GM12873 (cell line): ENCODE measurements at regions not wholly inside any gene's neighbourhood (a gene's known extent, or its start where the extent isn't known, plus 50 kb on each side); places are given as distances from the start of the nearest gene placed in this dataset.

Experiments
- TF ChIP-seq, protein P1 (sequence below): IDR thresholded peaks from 2 replicates; pipeline ENCODE4 v1.5.1; 2012; ENCODE audit warnings: low read depth, mild to moderate bottlenecking, moderate library complexity, low read length, control low read depth; ENCODE audit not compliant: insufficient read depth; ENCODE audit errors: missing control alignments

GRCh38 chr1:209399800-209400199 is 183.7 kb upstream of the CAMK1G start:
- TF ChIP-seq, protein P1, sequence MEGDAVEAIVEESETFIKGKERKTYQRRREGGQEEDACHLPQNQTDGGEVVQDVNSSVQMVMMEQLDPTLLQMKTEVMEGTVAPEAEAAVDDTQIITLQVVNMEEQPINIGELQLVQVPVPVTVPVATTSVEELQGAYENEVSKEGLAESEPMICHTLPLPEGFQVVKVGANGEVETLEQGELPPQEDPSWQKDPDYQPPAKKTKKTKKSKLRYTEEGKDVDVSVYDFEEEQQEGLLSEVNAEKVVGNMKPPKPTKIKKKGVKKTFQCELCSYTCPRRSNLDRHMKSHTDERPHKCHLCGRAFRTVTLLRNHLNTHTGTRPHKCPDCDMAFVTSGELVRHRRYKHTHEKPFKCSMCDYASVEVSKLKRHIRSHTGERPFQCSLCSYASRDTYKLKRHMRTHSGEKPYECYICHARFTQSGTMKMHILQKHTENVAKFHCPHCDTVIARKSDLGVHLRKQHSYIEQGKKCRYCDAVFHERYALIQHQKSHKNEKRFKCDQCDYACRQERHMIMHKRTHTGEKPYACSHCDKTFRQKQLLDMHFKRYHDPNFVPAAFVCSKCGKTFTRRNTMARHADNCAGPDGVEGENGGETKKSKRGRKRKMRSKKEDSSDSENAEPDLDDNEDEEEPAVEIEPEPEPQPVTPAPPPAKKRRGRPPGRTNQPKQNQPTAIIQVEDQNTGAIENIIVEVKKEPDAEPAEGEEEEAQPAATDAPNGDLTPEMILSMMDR: no peak

GRCh38 chr1:209400351-209401220 is 182.9 kb upstream of the CAMK1G start:
- TF ChIP-seq, protein P1: no peak

DNA sequence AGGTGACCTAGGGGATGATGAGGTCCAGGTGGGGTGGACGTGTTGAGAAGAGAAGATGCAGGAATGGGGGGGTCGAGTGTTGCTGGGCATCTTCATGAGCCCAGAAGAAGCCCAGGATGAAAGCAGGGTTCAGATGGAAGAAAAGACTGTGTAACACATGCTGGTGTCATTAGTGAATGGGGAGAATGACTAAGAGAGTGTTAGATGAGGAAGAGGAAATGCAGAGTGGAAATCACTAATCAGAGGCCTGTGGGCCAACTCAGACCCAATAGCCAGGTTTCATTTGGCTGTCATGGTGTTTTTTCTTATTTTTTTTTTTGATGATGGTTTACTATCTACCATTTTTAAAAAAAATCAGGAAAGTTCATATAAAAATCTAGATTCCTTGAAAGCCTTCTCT is 180.8 kb upstream of the CAMK1G start:
- TF ChIP-seq, protein P1: no peak

- TF ChIP-seq, protein P1: no peak
Observed at GRCh38 chr1:209403921-209404320, 179.6 kb upstream of the CAMK1G start.

DNA sequence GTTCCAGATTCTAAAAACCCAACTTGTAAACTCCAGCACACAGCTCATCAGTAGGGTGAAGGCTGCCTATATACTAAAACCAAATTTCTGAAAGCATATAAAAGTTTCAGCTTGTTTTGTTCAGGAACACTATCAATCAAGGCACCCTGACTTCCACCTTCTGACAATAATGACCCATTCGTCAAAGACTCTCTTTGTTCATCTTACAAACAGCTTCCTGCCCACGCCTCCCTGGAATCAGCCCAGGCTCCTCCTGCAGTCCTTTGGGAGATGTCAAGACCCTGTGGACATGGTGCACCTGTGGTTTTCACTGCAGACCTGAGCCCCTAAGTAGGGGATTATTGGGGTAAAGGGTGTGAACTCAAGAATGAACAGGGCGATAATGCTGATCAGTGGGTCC is 178.9 kb upstream of the CAMK1G start:
- TF ChIP-seq, protein P1: no peak

DNA sequence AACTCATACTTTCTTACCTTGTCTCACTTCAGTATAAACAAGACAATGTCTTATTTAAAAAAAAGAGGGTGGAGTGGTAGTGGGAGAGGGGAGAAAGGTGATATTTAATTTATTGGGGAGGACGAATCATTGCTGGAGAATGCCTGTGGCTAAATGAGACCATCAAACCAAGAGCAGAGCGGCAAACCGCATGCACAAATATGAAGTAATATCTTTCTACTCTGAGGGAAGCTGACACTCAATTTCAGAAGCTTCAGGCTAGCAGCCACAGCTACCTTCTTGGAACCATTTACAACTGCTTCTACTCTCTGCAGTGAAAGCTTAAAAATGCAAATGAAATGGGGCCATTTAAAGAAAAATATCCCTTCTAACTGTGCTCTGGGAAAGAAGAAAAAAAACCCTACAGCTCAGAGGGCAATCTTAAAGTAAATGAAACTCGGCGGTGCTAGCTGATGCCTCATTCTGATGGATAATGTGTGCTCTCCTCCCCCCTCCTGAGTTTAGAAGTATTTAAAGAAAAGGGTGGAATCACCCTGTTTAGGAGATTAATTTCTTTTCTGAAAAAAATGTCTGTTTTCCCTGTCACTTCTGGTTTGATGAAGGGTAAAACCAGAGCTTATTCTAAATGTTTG is 178.2 kb upstream of the CAMK1G start:
- TF ChIP-seq, protein P1: no peak

- TF ChIP-seq, protein P1: no peak
Observed at GRCh38 chr1:209406168-209406567, 177.3 kb upstream of the CAMK1G start.
